Type B pancreatic cell (in vitro differentiated cells): ENCODE measurements at regions not wholly inside any gene's neighbourhood (a gene's known extent, or its start where the extent isn't known, plus 50 kb on each side); places are given as distances from the start of the nearest gene placed in this dataset.
"Not testable (repeated sequence)": the region's sequence is repeated elsewhere in the genome, so short reads cannot be mapped to it uniquely, and the experiment has no call there.

ENCODE experiments used
- DNase-seq: peaks from one replicate; pipeline ENCODE4 v3.0.0; 2021; ENCODE audit warnings: mixed read lengths; ENCODE audit not compliant: unreplicated experiment; ENCODE audit errors: extremely low spot score
- H3K27ac Mint-ChIP-seq: 2 replicates; pipeline ENCODE4 v1.8.0; 2021; ENCODE audit warnings: mild to moderate bottlenecking, mixed read lengths
- H3K27me3 Mint-ChIP-seq: 2 replicates; pipeline ENCODE4 v1.8.0; 2021; ENCODE audit warnings: mixed read lengths
- H3K36me3 Mint-ChIP-seq: 2 replicates; pipeline ENCODE4 v1.8.0; 2021; ENCODE audit warnings: mixed read lengths
- H3K4me1 Mint-ChIP-seq: one replicate; pipeline ENCODE4 v1.8.0; 2021; ENCODE audit warnings: mixed read lengths; ENCODE audit not compliant: unreplicated experiment
- H3K4me3 Mint-ChIP-seq: 2 replicates; pipeline ENCODE4 v1.8.0; 2021; ENCODE audit warnings: mild to moderate bottlenecking, mixed read lengths
- H3K9me3 Mint-ChIP-seq: 2 replicates; pipeline ENCODE4 v1.8.0; 2021; ENCODE audit warnings: mixed read lengths
- CTCF ChIP-seq: fragments of 200-600 bp; sonication (generic); conservative IDR thresholded peaks from 2 replicates; pipeline ENCODE4 v1.5.0; 2021; ENCODE audit warnings: antibody characterized with exemption, mild to moderate bottlenecking

GRCh38 chr2:190759749-190760213, 110.9 kb downstream of the NAB1 start:
- H3K4me3 Mint-ChIP-seq: no peak overlapping the region
- H3K9me3 Mint-ChIP-seq: peaks cover 5% of the 10 kb centered on the region
- TF ChIP-seq CTCF: no peak
- DNase-seq: no peak
- no peaks in the 10 kb centered on the region for H3K36me3 Mint-ChIP-seq
- H3K4me1 Mint-ChIP-seq: peaks cover 1% of the 10 kb centered on the region
- H3K27ac Mint-ChIP-seq: no peak overlapping the region
- no peaks in the 10 kb centered on the region for H3K27me3 Mint-ChIP-seq

DNA sequence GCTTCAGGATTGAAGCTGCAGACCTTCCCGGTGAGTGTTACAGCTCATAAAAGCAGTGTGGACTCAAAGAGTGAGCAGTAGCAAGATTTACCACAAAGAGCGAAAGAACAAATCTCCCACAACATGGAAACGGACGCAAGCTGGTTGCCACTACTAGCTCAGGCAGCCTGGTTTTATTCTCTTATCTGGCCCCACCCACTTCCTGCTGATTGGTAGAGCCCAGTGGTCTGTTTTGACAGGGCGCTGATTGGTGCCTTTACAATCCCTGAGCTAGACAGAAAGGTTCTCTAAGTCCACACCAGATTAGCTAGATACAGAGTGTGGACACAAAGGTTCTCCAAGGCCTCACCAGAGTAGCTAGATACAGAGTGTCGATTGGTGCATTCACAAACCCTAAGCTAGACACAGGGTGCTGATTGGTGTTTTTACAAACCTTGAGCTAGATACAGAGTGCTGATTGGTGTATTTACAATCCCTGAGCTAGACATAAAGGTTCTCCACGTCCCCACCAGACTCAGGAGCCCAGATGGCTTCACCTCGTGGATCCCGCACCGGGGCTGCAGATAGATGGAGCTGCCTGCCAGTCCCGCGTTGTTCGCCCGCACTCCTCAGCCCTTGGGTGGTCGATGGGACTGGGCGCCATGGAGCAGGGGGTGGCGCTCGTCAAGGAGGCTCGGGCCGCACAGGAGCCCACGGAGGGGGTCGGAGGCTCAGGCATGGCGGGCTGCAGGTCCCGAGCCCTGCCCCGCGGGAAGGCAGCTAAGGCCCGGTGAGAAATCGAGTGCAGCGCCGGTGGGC, 111.7 kb downstream of the NAB1 start:
- not testable (repeated sequence) for H3K9me3 Mint-ChIP-seq, H3K27me3 Mint-ChIP-seq, H3K36me3 Mint-ChIP-seq, H3K4me3 Mint-ChIP-seq, DNase-seq, H3K27ac Mint-ChIP-seq, H3K4me1 Mint-ChIP-seq

DNA sequence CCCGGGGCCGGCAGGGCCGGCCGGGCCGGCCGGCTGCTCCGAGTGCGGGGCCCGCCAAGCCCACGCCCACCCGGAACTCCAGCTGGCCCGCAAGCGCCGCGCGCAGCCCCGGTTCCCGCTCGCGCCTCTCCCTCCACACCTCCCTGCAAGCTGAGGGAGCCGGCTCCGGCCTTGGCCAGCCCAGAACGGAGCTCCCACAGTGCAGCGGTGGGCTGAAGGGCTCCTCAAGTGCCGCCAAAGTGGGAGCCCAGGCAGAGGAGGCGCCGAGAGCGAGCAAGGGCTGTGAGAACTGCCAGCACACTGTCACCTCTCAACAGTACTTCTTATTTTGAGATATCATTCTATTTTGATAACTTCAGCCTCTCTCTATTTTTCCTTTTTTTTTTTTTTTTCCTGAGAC, 112.3 kb downstream of the NAB1 start:
- not testable (repeated sequence) for H3K9me3 Mint-ChIP-seq, DNase-seq, H3K36me3 Mint-ChIP-seq, H3K4me3 Mint-ChIP-seq, H3K27me3 Mint-ChIP-seq, H3K27ac Mint-ChIP-seq
- H3K4me1 Mint-ChIP-seq: peaks cover 13% of the 10 kb centered on the region

DNA sequence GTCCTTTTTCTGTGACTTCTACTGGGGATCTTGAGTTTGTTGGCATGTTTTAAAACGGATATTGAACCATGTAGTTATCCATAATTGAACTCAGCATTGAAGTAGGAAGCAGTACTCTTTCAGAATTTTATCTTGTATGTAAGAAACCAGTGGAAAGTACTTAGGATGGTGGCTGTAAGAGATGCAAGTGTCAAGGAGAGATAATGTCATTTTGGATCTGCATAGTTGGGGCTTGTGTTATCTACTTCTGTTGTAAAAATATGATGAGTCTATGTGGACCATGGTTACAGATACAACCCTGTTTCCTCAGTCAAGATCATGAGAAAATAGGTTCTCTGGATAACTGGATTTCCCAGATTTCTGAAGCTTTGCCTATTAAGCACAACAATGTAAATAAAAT, 113.7 kb downstream of the NAB1 start:
- Mint-ChIP-seq H3K27me3 (no peaks in the 10 kb centered on the region), H3K9me3 (peaks cover 5% of the 10 kb centered on the region), H3K27ac (no peak overlapping the region), H3K4me3 (no peak overlapping the region), H3K36me3 (no peaks in the 10 kb centered on the region), H3K4me1 (peaks cover 18% of the 10 kb centered on the region)
- DNase-seq: no peak
- no peak for TF ChIP-seq CTCF

DNA sequence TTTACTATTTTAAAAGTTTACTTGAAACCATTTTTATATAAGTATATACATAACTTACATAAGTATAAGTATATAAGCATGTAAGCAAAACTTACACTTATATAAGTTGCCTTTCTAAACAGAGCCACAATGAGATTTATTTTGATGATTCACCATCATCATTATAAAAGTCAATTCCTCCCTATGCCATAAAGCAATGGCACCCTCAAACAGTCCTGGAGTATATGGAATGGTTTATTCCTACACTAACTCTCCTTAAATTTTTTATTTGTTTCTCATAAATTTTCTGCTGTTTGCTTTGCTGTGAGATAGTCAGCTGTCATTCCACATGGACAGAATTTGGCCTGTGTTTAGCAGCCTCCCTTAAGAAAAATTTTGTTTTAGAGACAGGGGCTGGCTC, 114.2 kb downstream of the NAB1 start:
- no peak for DNase-seq
- Mint-ChIP-seq H3K36me3 (no peaks in the 10 kb centered on the region), H3K27ac (no peak overlapping the region), H3K4me1 (peaks cover 18% of the 10 kb centered on the region), H3K27me3 (no peaks in the 10 kb centered on the region), H3K4me3 (no peak overlapping the region), H3K9me3 (peaks cover 5% of the 10 kb centered on the region)
- TF ChIP-seq CTCF: no peak

DNA sequence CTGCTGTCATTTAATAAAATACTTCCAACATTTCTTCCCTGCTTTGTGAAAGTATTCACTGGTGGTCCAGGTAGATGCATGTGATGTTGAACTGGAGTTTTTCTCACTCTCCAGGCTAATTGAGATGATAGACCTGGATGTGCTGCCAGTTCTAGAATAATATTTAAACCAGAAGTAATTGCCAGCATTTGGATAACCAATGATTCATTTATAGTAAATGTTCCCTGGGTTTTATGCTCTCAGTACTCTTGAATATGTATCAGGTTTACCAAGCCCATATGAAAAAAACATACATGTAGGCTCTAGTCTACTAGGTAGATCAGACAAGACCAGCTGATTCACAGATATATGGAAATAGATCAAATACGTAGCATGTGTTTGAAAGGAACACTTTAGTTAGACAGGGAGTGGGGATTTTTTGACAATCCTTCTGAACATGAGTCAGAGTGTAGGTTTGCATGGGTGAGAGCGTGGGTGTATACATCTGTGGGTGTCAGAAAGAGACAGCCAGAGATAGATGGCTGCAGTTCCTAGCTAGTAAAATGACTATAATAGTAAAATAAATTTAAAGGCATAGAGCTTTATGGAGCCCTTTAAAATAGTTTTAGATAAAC, 115.1 kb downstream of the NAB1 start:
- DNase-seq: no peak
- H3K27ac Mint-ChIP-seq: no peak overlapping the region
- H3K36me3 Mint-ChIP-seq: no peaks in the 10 kb centered on the region
- peaks cover 5% of the 10 kb centered on the region for H3K9me3 Mint-ChIP-seq
- TF ChIP-seq CTCF: no peak
- H3K4me3 Mint-ChIP-seq: no peak overlapping the region
- H3K4me1 Mint-ChIP-seq: peaks cover 18% of the 10 kb centered on the region
- no peaks in the 10 kb centered on the region for H3K27me3 Mint-ChIP-seq
